ENCODE measurements at regions not wholly inside any gene's neighbourhood (a gene's known extent, or its start where the extent isn't known, plus 50 kb on each side); places are given as distances from the start of the nearest gene placed in this dataset.

DNA sequence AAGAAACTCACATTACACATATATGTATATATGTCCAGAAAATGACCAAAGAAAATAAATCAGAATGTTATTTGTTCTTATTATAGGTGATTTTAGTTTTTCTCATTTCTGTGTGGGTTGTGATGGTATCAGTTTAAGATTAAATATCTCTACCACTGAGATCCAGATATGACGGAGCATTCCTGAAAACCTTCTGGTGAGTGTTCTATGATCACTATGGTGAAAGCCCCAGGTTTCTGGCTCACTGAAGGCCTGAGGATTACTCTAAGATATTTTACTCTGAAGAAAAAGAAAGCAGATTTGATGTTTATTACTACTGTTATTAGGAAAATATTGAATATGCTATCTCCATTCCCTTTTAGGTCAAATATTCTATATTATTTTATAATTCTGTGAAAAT lies 62.8 kb upstream of the L3MBTL3 start:
- TF ChIP-seq, protein P1, sequence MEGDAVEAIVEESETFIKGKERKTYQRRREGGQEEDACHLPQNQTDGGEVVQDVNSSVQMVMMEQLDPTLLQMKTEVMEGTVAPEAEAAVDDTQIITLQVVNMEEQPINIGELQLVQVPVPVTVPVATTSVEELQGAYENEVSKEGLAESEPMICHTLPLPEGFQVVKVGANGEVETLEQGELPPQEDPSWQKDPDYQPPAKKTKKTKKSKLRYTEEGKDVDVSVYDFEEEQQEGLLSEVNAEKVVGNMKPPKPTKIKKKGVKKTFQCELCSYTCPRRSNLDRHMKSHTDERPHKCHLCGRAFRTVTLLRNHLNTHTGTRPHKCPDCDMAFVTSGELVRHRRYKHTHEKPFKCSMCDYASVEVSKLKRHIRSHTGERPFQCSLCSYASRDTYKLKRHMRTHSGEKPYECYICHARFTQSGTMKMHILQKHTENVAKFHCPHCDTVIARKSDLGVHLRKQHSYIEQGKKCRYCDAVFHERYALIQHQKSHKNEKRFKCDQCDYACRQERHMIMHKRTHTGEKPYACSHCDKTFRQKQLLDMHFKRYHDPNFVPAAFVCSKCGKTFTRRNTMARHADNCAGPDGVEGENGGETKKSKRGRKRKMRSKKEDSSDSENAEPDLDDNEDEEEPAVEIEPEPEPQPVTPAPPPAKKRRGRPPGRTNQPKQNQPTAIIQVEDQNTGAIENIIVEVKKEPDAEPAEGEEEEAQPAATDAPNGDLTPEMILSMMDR (IDR thresholded peaks at IDR 0.05), result no peak
- TF ChIP-seq EP300 (IDR thresholded peaks at IDR 0.05), result no peak
- no peak for TF ChIP-seq POLR2A (IDR thresholded peaks at IDR 0.05)
- no peaks in the 10 kb centered on the region for H3K4me1 ChIP-seq
- DNase-seq (ENCODE audit: low spot score in 2 of 2), result no peak
- H3K4me3 ChIP-seq, result no peak overlapping the region
- no peaks in the 10 kb centered on the region for H3K36me3 ChIP-seq
- whole genome bisulfite sequencing, 2 donors, result 90 to 93% methylated on average over 1 of the region's 1 CpG
- no peaks in the 10 kb centered on the region for H3K9me3 ChIP-seq
- no peaks in the 10 kb centered on the region for H3K27me3 ChIP-seq
- no peak overlapping the region for H3K27ac ChIP-seq

DNA sequence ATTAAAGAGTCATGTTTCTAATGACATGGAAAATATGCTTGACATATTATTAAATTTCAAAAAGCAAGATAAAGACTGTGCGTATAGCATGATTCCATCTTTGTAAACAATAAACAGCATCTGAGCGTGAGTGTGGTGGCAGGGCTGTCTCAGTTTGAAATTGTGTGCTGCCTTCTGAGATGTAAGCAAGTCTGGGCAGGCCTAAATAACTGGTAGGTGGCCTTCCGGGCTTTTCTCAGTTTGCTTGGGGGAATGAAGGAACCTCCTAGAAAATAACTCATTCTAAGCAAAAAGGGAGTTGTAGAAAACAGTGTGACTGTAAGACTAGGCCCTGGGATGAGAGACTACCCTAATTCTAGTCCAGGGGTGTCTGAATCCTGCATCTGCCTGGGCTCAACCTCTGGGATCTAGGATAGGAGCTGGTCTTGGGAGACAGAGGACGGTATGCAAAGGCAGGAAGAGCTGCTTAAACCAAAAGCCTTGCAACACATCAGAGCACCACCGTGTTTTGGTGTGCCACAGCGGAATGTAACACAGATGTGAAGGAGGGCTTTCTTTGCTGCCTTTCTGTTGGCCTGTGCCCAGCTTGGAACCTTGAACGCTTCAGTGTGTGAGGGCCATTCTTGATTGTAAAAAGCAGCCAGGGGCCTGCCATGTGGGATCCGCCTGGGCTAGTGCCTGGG lies 63.5 kb upstream of the L3MBTL3 start:
- TF ChIP-seq POLR2A (IDR thresholded peaks at IDR 0.05) (no peak), EP300 (IDR thresholded peaks at IDR 0.05) (no peak)
- TF ChIP-seq, protein P1 (IDR thresholded peaks at IDR 0.05), result no peak
- Histone ChIP-seq H3K27ac (no peak overlapping the region), H3K36me3 (no peaks in the 10 kb centered on the region), H3K4me1 (no peaks in the 10 kb centered on the region), H3K9me3 (no peaks in the 10 kb centered on the region), H3K27me3 (no peaks in the 10 kb centered on the region), H3K4me3 (no peak overlapping the region)
- WGBS, 2 donors, result 66 to 76% methylated on average over 8 of the region's 8 CpGs
- no peak for DNase-seq (ENCODE audit: low spot score in 2 of 2)

DNA sequence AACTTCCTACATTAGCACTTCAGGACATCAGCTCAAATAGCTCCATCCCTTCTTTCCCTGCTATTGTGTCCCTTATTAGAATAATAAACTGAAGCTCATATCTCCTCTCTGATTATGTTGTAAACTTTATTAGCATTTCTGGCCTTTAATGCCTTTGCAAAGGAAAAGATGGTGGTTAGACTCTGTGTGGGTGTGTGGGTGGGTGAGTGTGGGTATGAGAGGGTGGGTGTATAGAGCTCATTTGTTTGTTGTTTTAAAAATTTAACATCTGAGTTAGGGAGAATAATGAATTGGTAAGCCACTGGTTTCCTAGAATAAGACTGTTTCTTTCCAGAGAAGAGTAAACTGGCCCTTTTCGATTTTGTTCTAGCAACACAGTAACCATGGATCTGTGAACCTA lies 70.6 kb upstream of the L3MBTL3 start:
- Histone ChIP-seq H3K4me3 (no peak overlapping the region), H3K36me3 (no peaks in the 10 kb centered on the region), H3K9me3 (no peaks in the 10 kb centered on the region), H3K4me1 (no peaks in the 10 kb centered on the region), H3K27ac (no peak overlapping the region), H3K27me3 (no peaks in the 10 kb centered on the region)
- TF ChIP-seq EP300 (IDR thresholded peaks at IDR 0.05) (no peak), POLR2A (IDR thresholded peaks at IDR 0.05) (no peak)
- TF ChIP-seq, protein P1 (IDR thresholded peaks at IDR 0.05), result no peak
- WGBS, 2 donors, result 93 to 95% methylated on average over 1 of the region's 1 CpG
- DNase-seq (ENCODE audit: low spot score in 2 of 2), result no peak

DNA sequence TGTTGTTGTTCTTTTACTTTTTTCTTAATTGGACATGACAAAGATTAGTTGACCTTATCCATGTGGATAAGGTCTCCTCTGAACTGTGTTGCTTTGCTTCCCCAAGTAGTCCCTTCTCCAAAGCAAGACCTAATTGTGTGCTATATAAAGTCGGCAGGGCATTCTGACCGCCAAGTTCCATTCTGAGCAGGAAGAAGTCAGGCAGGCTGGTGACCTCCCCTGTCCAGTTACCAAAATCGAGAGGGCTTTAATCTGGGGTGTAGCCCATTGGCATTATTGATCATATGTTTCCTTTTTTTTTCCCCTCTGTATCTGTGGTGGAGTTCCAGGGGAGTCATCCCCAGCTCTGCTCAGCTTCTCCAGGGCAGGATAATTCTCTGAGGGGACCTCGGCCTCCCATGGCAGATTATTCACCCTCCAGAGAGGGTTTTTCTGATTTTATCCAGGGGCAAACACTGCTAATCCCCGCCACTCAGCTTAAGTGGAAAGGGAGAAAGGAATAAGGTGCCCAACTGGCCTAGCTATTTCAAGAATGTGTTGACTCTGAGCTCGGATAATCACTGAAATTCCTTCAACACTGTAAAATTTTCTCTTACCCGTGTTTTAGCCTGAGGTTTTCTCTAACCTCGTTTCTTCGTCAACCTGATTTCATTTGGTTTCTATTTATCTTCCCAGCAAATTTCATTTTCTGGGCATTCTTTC lies 71.8 kb upstream of the L3MBTL3 start:
- H3K9me3 ChIP-seq, result no peaks in the 10 kb centered on the region
- H3K27me3 ChIP-seq, result no peaks in the 10 kb centered on the region
- no peak for DNase-seq (ENCODE audit: low spot score in 2 of 2)
- 70 to 80% methylated on average over 9 of the region's 9 CpGs for WGBS, 2 donors
- no peak overlapping the region for H3K27ac ChIP-seq
- no peak overlapping the region for H3K4me3 ChIP-seq
- TF ChIP-seq EP300 (IDR thresholded peaks at IDR 0.05) (no peak), POLR2A (IDR thresholded peaks at IDR 0.05) (no peak)
- TF ChIP-seq, protein P1 (IDR thresholded peaks at IDR 0.05), result no peak
- no peaks in the 10 kb centered on the region for H3K36me3 ChIP-seq
- no peaks in the 10 kb centered on the region for H3K4me1 ChIP-seq

DNA sequence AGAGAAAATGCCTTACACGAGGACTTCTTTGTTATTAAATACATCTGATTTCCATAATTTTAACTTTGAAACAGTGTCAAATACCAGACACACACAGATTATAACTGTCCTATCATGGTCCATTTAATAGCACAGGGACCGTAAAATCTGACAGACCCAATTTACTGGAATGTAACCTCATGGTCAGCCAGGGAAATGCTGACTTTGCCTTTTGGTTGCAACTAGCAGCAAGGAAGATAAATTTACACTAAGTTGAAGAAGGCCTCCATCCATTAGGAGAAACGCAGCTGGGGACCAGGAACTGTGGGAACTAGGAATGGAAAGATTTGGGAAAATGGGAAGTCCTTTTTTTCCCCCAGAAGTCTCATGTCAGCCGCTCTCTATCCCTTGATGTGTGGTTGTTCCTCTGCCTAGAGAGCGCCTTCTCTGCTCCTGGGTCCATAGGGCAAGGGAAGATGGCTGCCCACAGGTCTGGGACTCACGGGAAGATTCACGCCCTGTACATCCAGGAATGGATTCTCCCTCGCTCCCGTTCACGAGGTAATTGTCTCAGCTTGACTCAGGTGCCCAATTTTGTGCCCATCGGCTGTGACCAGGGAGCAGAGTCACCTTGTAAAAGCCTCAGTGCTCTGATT lies 74.6 kb upstream of the L3MBTL3 start:
- no peak for TF ChIP-seq EP300 (IDR thresholded peaks at IDR 0.05)
- TF ChIP-seq, protein P1 (IDR thresholded peaks at IDR 0.05), result no peak
- TF ChIP-seq POLR2A (IDR thresholded peaks at IDR 0.05), result no peak
- no peaks in the 10 kb centered on the region for H3K4me1 ChIP-seq
- H3K27me3 ChIP-seq, result no peaks in the 10 kb centered on the region
- WGBS, 2 donors, result 86 to 88% methylated on average over 11 of the region's 11 CpGs
- no peak overlapping the region for H3K4me3 ChIP-seq
- DNase-seq (ENCODE audit: low spot score in 2 of 2), result no peak
- no peaks in the 10 kb centered on the region for H3K36me3 ChIP-seq
- no peaks in the 10 kb centered on the region for H3K9me3 ChIP-seq
- no peak overlapping the region for H3K27ac ChIP-seq
